H9 (cell line): ENCODE measurements at regions not wholly inside any gene's neighbourhood (a gene's known extent, or its start where the extent isn't known, plus 50 kb on each side); places are given as distances from the start of the nearest gene placed in this dataset.

Experiments used
- DNase-seq: peaks from one replicate; pipeline ENCODE4 v3.0.0-alpha.2; 2017
- H2AFZ ChIP-seq: one replicate; pipeline ENCODE4 v1.6.1; 2013; ENCODE audit warnings: mild to moderate bottlenecking, low read length, control low read depth, moderate library complexity
- H2AK5ac ChIP-seq: 2 replicates; pipeline ENCODE4 v1.6.1; 2013; ENCODE audit warnings: low read length, control low read depth, mixed read lengths; ENCODE audit not compliant: insufficient read length
- H2BK120ac ChIP-seq: one replicate; pipeline ENCODE4 v1.6.1; 2013; ENCODE audit warnings: low read depth, mild to moderate bottlenecking, low read length, control low read depth, inconsistent platforms; ENCODE audit not compliant: poor library complexity, severe bottlenecking
- H2BK12ac ChIP-seq: 2 replicates; pipeline ENCODE4 v1.6.1; 2013; ENCODE audit warnings: low read length, control low read depth, mixed read lengths, low read depth; ENCODE audit not compliant: insufficient read length
- H2BK15ac ChIP-seq: 2 replicates; pipeline ENCODE4 v1.6.1; 2013; ENCODE audit warnings: low read depth, low read length, control low read depth
- H2BK20ac ChIP-seq: one replicate; pipeline ENCODE4 v1.6.1; 2013; ENCODE audit warnings: low read depth, mild to moderate bottlenecking, low read length, control low read depth, inconsistent platforms; ENCODE audit not compliant: poor library complexity, severe bottlenecking
- H2BK5ac ChIP-seq: 2 replicates; pipeline ENCODE4 v1.6.1; 2013; ENCODE audit warnings: low read length, control low read depth, mixed read lengths; ENCODE audit not compliant: insufficient read length
- H3K14ac ChIP-seq: 2 replicates; pipeline ENCODE4 v1.6.1; 2013; ENCODE audit warnings: low read length, control low read depth; ENCODE audit not compliant: insufficient read depth
- H3K18ac ChIP-seq: 2 replicates; pipeline ENCODE4 v1.6.1; 2013; ENCODE audit warnings: low read depth, mild to moderate bottlenecking, mixed read lengths, low read length, control low read depth; ENCODE audit not compliant: insufficient read length
- H3K23ac ChIP-seq: 2 replicates; pipeline ENCODE4 v1.6.1; 2013; ENCODE audit warnings: low read length, control low read depth, mixed read lengths, low read depth; ENCODE audit not compliant: insufficient read length
- H3K23me2 ChIP-seq: 2 replicates; pipeline ENCODE4 v1.6.1; 2013; ENCODE audit warnings: low read depth, mild to moderate bottlenecking, mixed read lengths, low read length, control low read depth; ENCODE audit not compliant: insufficient read length, poor library complexity, severe bottlenecking
- H3K27ac ChIP-seq: 2 replicates; pipeline ENCODE4 v1.5.1; 2013; ENCODE audit warnings: low read length, control low read depth, mixed read lengths, low read depth; ENCODE audit not compliant: insufficient read length
- H3K27me3 ChIP-seq: 2 replicates; pipeline ENCODE4 v1.6.1; 2013; ENCODE audit warnings: low read length, control low read depth, inconsistent platforms; ENCODE audit not compliant: insufficient read depth
- H3K4ac ChIP-seq: 2 replicates; pipeline ENCODE4 v1.6.1; 2013; ENCODE audit warnings: low read depth, mild to moderate bottlenecking, control low read depth, inconsistent platforms, low read length, moderate library complexity
- H3K4me1 ChIP-seq: 2 replicates; pipeline ENCODE4 v1.6.1; 2013; ENCODE audit warnings: low read length, control low read depth, inconsistent platforms; ENCODE audit not compliant: insufficient read depth
- H3K4me2 ChIP-seq: 2 replicates; pipeline ENCODE4 v1.6.1; 2013; ENCODE audit warnings: low read length, control low read depth, mixed read lengths; ENCODE audit not compliant: insufficient read length, insufficient read depth
- H3K56ac ChIP-seq: 2 replicates; pipeline ENCODE4 v1.6.1; 2013; ENCODE audit warnings: low read depth, mild to moderate bottlenecking, mixed read lengths, low read length, control low read depth; ENCODE audit not compliant: insufficient read length
- H3K79me1 ChIP-seq: 2 replicates; pipeline ENCODE4 v1.6.1; 2013; ENCODE audit warnings: low read depth, mild to moderate bottlenecking, moderate library complexity, low read length, control low read depth, inconsistent platforms; ENCODE audit not compliant: insufficient read depth, poor library complexity, severe bottlenecking
- H3K79me2 ChIP-seq: 2 replicates; pipeline ENCODE4 v1.6.1; 2013; ENCODE audit warnings: low read length, control low read depth, inconsistent platforms; ENCODE audit not compliant: insufficient read depth
- H3K9ac ChIP-seq: 2 replicates; pipeline ENCODE4 v1.6.1; 2013; ENCODE audit warnings: low read length, control low read depth, mixed read lengths; ENCODE audit not compliant: insufficient read length; ENCODE audit errors: extremely low read depth
- H3K9me3 ChIP-seq: one replicate; pipeline ENCODE4 v1.6.1; 2013; ENCODE audit warnings: low read depth, low read length, inconsistent platforms; ENCODE audit not compliant: control insufficient read depth
- H3T11ph ChIP-seq: one replicate; pipeline ENCODE4 v1.6.1; 2013; ENCODE audit warnings: mild to moderate bottlenecking, low read length, control low read depth, inconsistent platforms
- H4K20me1 ChIP-seq: one replicate; pipeline ENCODE4 v1.6.1; 2013; ENCODE audit not compliant: control insufficient read depth, insufficient read length, insufficient read depth
- H4K5ac ChIP-seq: 2 replicates; pipeline ENCODE4 v1.6.1; 2013; ENCODE audit warnings: low read depth, mild to moderate bottlenecking, mixed read lengths, low read length, control low read depth; ENCODE audit not compliant: insufficient read length
- H4K8ac ChIP-seq: replicated peaks from 2 replicates; pipeline ENCODE4 v1.6.1; 2013; ENCODE audit warnings: low read length, control low read depth, mixed read lengths, low read depth; ENCODE audit not compliant: insufficient read length
- H4K91ac ChIP-seq: 2 replicates; pipeline ENCODE4 v1.6.1; 2013; ENCODE audit warnings: low read depth, mild to moderate bottlenecking, moderate library complexity, mixed read lengths, low read length, control low read depth; ENCODE audit not compliant: insufficient read length
- H3K27ac Mint-ChIP-seq, 3 experiments: 2 replicates in 2 of 3; 3 replicates in 1 of 3; pipeline ENCODE4 v1.8.0; 2020 to 2021; ENCODE audit warnings: mixed read lengths in 3 of 3, mild to moderate bottlenecking in 1 of 3, moderate library complexity in 1 of 3
- H3K27me3 Mint-ChIP-seq: 2 replicates; pipeline ENCODE4 v1.8.0; 2021; ENCODE audit warnings: low read depth, mild to moderate bottlenecking, moderate library complexity, mixed read lengths
- H3K36me3 Mint-ChIP-seq, 3 experiments: 2 replicates in 2 of 3; 3 replicates in 1 of 3; pipeline ENCODE4 v1.8.0; 2020 to 2021; ENCODE audit warnings: low read depth in 3 of 3, mixed read lengths in 3 of 3; ENCODE audit not compliant: insufficient read depth in 1 of 3
- H3K4me1 Mint-ChIP-seq, 2 experiments: 2 replicates each; pipeline ENCODE4 v1.8.0; 2020; ENCODE audit warnings: mixed read lengths in 2 of 2
- H3K4me3 Mint-ChIP-seq, 2 experiments: 2 replicates in 1 of 2; 3 replicates in 1 of 2; pipeline ENCODE4 v1.8.0; 2020 to 2021; ENCODE audit warnings: mild to moderate bottlenecking in 2 of 2, mixed read lengths in 2 of 2, moderate library complexity in 1 of 2
- H3K9me3 Mint-ChIP-seq, 2 experiments: 2 replicates in 1 of 2; 3 replicates in 1 of 2; pipeline ENCODE4 v1.8.0; 2020; ENCODE audit warnings: mild to moderate bottlenecking in 2 of 2, mixed read lengths in 2 of 2, moderate library complexity in 1 of 2
- CTCF ChIP-seq: fragments of 200-600 bp; sonication (generic); conservative IDR thresholded peaks from 3 replicates; pipeline ENCODE4 v1.8.0; 2021; ENCODE audit warnings: antibody characterized with exemption, mild to moderate bottlenecking
- WGBS: extraction: QIAGEN DNeasy Blood & Tissue Kit; methylation state at CpG from one replicate; pipeline ENCODE4 v1.1.7; 2013; ENCODE audit warnings: missing lambda C conversion rate, low lambda C conversion rate, mixed read lengths; ENCODE audit not compliant: insufficient read length; ENCODE audit errors: extremely low coverage; 5-methylcytosine and 5-hydroxymethylcytosine counted together

DNA sequence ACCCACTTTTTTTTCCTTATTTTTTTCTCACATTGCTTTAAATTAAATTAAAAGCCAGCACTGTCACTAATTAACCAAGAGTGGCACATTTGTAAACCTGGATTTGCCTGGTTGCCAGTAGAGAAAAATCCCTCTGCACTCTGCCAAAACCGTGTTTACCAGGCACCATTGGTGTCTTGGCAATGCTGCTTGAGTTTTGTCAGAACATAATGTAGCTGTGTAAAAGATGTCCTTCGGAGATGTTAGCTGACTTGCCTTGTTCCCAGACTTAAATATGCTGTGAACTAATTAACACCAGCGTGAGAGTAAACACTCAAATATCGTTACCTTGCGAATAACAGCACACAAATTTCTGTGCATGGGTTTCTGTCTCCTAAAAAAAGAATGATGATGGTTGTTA is 694.9 kb upstream of the ID4 start:
- H3T11ph ChIP-seq, result no peak overlapping the region
- no peak overlapping the region for H3K9ac ChIP-seq
- H2BK15ac ChIP-seq, result no peak overlapping the region
- no peak overlapping the region for H3K4me2 ChIP-seq
- H2BK5ac ChIP-seq, result no peak overlapping the region
- H3K9me3 ChIP-seq, result no peaks in the 10 kb centered on the region
- Mint-ChIP-seq H3K9me3 (no peaks in the 10 kb centered on the region), H3K27ac (no peak overlapping the region), H3K27me3 (no peaks in the 10 kb centered on the region), H3K36me3 (no peaks in the 10 kb centered on the region; a peak in 1 of 7 replicates), H3K4me1 (peaks cover 6 to 15% of the 10 kb centered on the region in 2 experiments), H3K4me3 (no peak overlapping the region)
- H3K79me2 ChIP-seq, result no peaks in the 10 kb centered on the region
- no peak overlapping the region for H4K5ac ChIP-seq
- no CpG with 5 or more reads among the region's 5 CpGs for WGBS
- H3K4me1 ChIP-seq, result peaks cover 2% of the 10 kb centered on the region; the same call in 1 of the 2 replicates
- H3K18ac ChIP-seq, result no peak overlapping the region
- H4K20me1 ChIP-seq, result no peaks in the 10 kb centered on the region
- no peak overlapping the region for H2AK5ac ChIP-seq
- H2BK12ac ChIP-seq, result no peak overlapping the region
- no peak overlapping the region for H2BK20ac ChIP-seq
- H3K23ac ChIP-seq, result no peak overlapping the region
- H4K91ac ChIP-seq, result no peak overlapping the region
- no peaks in the 10 kb centered on the region for H3K79me1 ChIP-seq
- no peak overlapping the region for H3K4ac ChIP-seq
- no peak overlapping the region for H2BK120ac ChIP-seq
- H2AFZ ChIP-seq, result no peak overlapping the region
- DNase-seq, result no peak
- no peak overlapping the region for H4K8ac ChIP-seq
- no peaks in the 10 kb centered on the region for H3K23me2 ChIP-seq
- no peak for TF ChIP-seq CTCF
- no peak overlapping the region for H3K27ac ChIP-seq
- H3K14ac ChIP-seq, result no peak overlapping the region
- H3K27me3 ChIP-seq, result no peaks in the 10 kb centered on the region
- H3K56ac ChIP-seq, result no peak overlapping the region
